HEK293 (cell line): ENCODE measurements at regions not wholly inside any gene's neighbourhood (a gene's known extent, or its start where the extent isn't known, plus 50 kb on each side); places are given as distances from the start of the nearest gene placed in this dataset.

ENCODE experiments used
- CTCF ChIA-PET: fragments of 350-600 bp; formaldehyde crosslinking; extraction: SDS; loops from one replicate; lab custom pipeline; 2021; ENCODE audit warnings: antibody characterized with exemption; lab: Yijun Ruan, JAX
- POLR2A ChIA-PET: fragments of 300-600 bp; formaldehyde crosslinking; extraction: SDS; loops from one replicate; lab custom pipeline; 2020; ENCODE audit warnings: antibody characterized with exemption, inconsistent platforms; lab: Yijun Ruan, JAX
- H3K27ac ChIP-seq: fragments of 200-500 bp; sonication (Bioruptor generic); 2 replicates; pipeline ENCODE4 v1.5.1; 2014; ENCODE audit warnings: low read depth, low read length, control low read depth, inconsistent platforms; ENCODE audit errors: extremely low read depth
- H3K36me3 ChIP-seq, 2 experiments: fragments of 200-500 bp in 1 of 2; sonication (Bioruptor generic) in 1 of 2; 1 replicate in 1 of 2; 2 replicates in 1 of 2; pipeline ENCODE4 v1.5.1; 2014 to 2017; ENCODE audit warnings: inconsistent platforms in 2 of 2, low read length in 2 of 2; ENCODE audit not compliant: control insufficient read depth in 2 of 2, insufficient read depth in 1 of 2
- H3K4me1 ChIP-seq: fragments of 200-500 bp; sonication (Bioruptor generic); 2 replicates; pipeline ENCODE4 v1.5.1; 2014; ENCODE audit warnings: mild to moderate bottlenecking, low read length, inconsistent platforms; ENCODE audit not compliant: control insufficient read depth, insufficient read depth
- H3K4me3 ChIP-seq: 2 replicates; pipeline ENCODE4 v1.5.1; 2011; ENCODE audit warnings: low read depth, mild to moderate bottlenecking, control low read depth, low read length, moderate library complexity
- H3K9me3 ChIP-seq: fragments of 200-500 bp; sonication (Bioruptor generic); 2 replicates; pipeline ENCODE4 v1.5.1; 2014; ENCODE audit warnings: low read depth, low read length, inconsistent platforms; ENCODE audit not compliant: control insufficient read depth, insufficient read depth
- KLF1 ChIP-seq: fragments of 450-650 bp; formaldehyde crosslinking; IDR thresholded peaks from 2 replicates; pipeline ENCODE4 v1.5.1; 2016; ENCODE audit warnings: missing biosample characterization, missing genetic modification characterization
- MYNN ChIP-seq: fragments of 450-650 bp; formaldehyde crosslinking; IDR thresholded peaks from 2 replicates; pipeline ENCODE4 v1.5.1; 2016; ENCODE audit warnings: missing biosample characterization, missing genetic modification characterization, borderline replicate concordance
- PRDM2 ChIP-seq: fragments of 450-650 bp; formaldehyde crosslinking; IDR thresholded peaks from 2 replicates; pipeline ENCODE4 v1.5.1; 2016; ENCODE audit warnings: missing biosample characterization, missing genetic modification characterization, borderline replicate concordance
- SP3 ChIP-seq: fragments of 450-650 bp; formaldehyde crosslinking; IDR thresholded peaks from 2 replicates; pipeline ENCODE4 v1.5.1; 2016; ENCODE audit warnings: missing biosample characterization, missing genetic modification characterization
- WT1 ChIP-seq: fragments of 450-650 bp; formaldehyde crosslinking; IDR thresholded peaks from 2 replicates; pipeline ENCODE4 v1.5.1; 2016; ENCODE audit warnings: missing biosample characterization, missing genetic modification characterization
- ZNF133 ChIP-seq: fragments of 450-650 bp; formaldehyde crosslinking; IDR thresholded peaks from 2 replicates; pipeline ENCODE4 v1.5.1; 2016; ENCODE audit warnings: missing biosample characterization, missing genetic modification characterization
- ZNF148 ChIP-seq: fragments of 450-650 bp; formaldehyde crosslinking; IDR thresholded peaks from 2 replicates; pipeline ENCODE4 v1.5.0; 2017; ENCODE audit warnings: missing biosample characterization, missing genetic modification characterization, borderline replicate concordance
- ZNF169 ChIP-seq: fragments of 450-650 bp; formaldehyde crosslinking; IDR thresholded peaks from 2 replicates; pipeline ENCODE4 v1.5.1; 2016; ENCODE audit warnings: missing biosample characterization, missing genetic modification characterization
- ZNF184 ChIP-seq: fragments of 450-650 bp; IDR thresholded peaks from 2 replicates; pipeline ENCODE4 v1.5.1; 2018; ENCODE audit warnings: missing biosample characterization, mild to moderate bottlenecking, missing genetic modification characterization
- ZNF341 ChIP-seq: fragments of 450-650 bp; formaldehyde crosslinking; IDR thresholded peaks from 2 replicates; pipeline ENCODE4; 2016; ENCODE audit warnings: low read depth, missing biosample characterization, missing genetic modification characterization
- ZNF394 ChIP-seq: fragments of 450-650 bp; formaldehyde crosslinking; IDR thresholded peaks from 2 replicates; pipeline ENCODE4 v1.5.1; 2016; ENCODE audit warnings: missing biosample characterization, missing genetic modification characterization, mild to moderate bottlenecking, moderate library complexity, borderline replicate concordance
- ZNF560 ChIP-seq: fragments of 450-650 bp; formaldehyde crosslinking; IDR thresholded peaks from 2 replicates; pipeline ENCODE4 v1.5.1; 2017; ENCODE audit warnings: missing biosample characterization, missing genetic modification characterization, borderline replicate concordance
- ZNF610 ChIP-seq: fragments of 450-650 bp; formaldehyde crosslinking; IDR thresholded peaks from 2 replicates; pipeline ENCODE4 v1.5.1; 2016; ENCODE audit warnings: missing biosample characterization, missing genetic modification characterization, borderline replicate concordance
- ZNF707 ChIP-seq: fragments of 450-650 bp; formaldehyde crosslinking; IDR thresholded peaks from 2 replicates; pipeline ENCODE4 v1.5.1; 2016; ENCODE audit warnings: missing biosample characterization, missing genetic modification characterization
- ZNF837 ChIP-seq: fragments of 450-650 bp; formaldehyde crosslinking; IDR thresholded peaks from 2 replicates; pipeline ENCODE4 v1.5.1; 2016; ENCODE audit warnings: missing biosample characterization, missing genetic modification characterization
- ZSCAN16 ChIP-seq: fragments of 450-650 bp; formaldehyde crosslinking; IDR thresholded peaks from 2 replicates; pipeline ENCODE4 v1.5.1; 2016; ENCODE audit warnings: missing biosample characterization, missing genetic modification characterization
- ZSCAN30 ChIP-seq: fragments of 450-650 bp; IDR thresholded peaks from 2 replicates; pipeline ENCODE4 v1.5.1; 2018; ENCODE audit warnings: missing biosample characterization, mild to moderate bottlenecking, missing genetic modification characterization, moderate library complexity
- TF ChIP-seq, protein P1 (sequence below): fragments of 450-650 bp; formaldehyde crosslinking; IDR thresholded peaks from 2 replicates; pipeline ENCODE4 v1.5.1; 2016; ENCODE audit warnings: missing biosample characterization, missing genetic modification characterization
- TF ChIP-seq, protein P2 (sequence below): fragments of 450-650 bp; formaldehyde crosslinking; IDR thresholded peaks from 2 replicates; pipeline ENCODE4 v1.5.1; 2016; ENCODE audit warnings: missing biosample characterization, missing genetic modification characterization
- TF ChIP-seq, protein P3 (sequence below): fragments of 450-650 bp; formaldehyde crosslinking; IDR thresholded peaks from 2 replicates; pipeline ENCODE4 v1.5.1; 2016; ENCODE audit warnings: missing biosample characterization, missing genetic modification characterization

DNA sequence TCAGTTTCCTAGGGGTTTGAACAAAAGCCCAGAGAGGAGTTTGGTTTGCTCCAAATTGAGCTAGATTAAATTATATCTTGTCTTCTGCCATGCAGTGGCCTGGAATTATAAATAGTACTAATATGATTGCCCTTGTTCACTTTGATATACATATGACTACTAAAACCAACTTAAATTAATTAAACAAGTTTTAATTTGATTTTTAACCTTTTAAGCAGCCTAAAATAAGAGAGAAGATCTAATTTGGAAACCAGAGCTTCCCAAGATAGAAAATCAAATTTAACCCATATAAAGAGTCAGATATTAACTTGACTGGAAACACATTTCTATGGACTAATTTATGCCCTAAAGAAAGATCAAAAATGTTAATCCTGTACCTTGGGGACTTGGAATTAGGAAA is 444.5 kb upstream of the SLC8A1 start:
- no peak overlapping the region for H3K4me3 ChIP-seq
- TF ChIP-seq KLF1 (tag by site-specific recombination) (no peak), ZSCAN16 (no peak), WT1 (tag by site-specific recombination) (no peak)
- TF ChIP-seq, all 188 proteins: peak for 0
- ChIA-PET CTCF (interaction anchor here (0.6 kb wide), 1 partner anchor 72 kb away, joined by 3 read pairs; no protein-coding TSS in a partner anchor), POLR2A (no interaction called here)
- Histone ChIP-seq H3K9me3 (no peaks in the 10 kb centered on the region), H3K27ac (no peak overlapping the region), H3K36me3 (no peaks in the 10 kb centered on the region), H3K4me1 (no peaks in the 10 kb centered on the region)

GRCh38 chr2:40914666-40915065 is 462.8 kb upstream of the SLC8A1 start:
- TF ChIP-seq ZNF148 (tag by site-specific recombination) (no peak), ZNF394 (tag by site-specific recombination) (no peak), ZNF169 (tag by site-specific recombination) (no peak), ZNF560 (tag by site-specific recombination) (no peak), ZNF837 (tag by site-specific recombination) (no peak), ZNF707 (tag by site-specific recombination) (no peak), MYNN (no peak), ZNF610 (tag by site-specific recombination) (no peak), ZNF133 (tag by site-specific recombination) (no peak), SP3 (tag by site-specific recombination) (no peak), ZNF341 (tag by site-specific recombination) (no peak), ZSCAN30 (tag by site-specific recombination) (no peak), PRDM2 (tag by site-specific recombination) (no peak), KLF1 (tag by site-specific recombination) (no peak), ZNF184 (tag by site-specific recombination) (no peak)
- TF ChIP-seq, protein P1, sequence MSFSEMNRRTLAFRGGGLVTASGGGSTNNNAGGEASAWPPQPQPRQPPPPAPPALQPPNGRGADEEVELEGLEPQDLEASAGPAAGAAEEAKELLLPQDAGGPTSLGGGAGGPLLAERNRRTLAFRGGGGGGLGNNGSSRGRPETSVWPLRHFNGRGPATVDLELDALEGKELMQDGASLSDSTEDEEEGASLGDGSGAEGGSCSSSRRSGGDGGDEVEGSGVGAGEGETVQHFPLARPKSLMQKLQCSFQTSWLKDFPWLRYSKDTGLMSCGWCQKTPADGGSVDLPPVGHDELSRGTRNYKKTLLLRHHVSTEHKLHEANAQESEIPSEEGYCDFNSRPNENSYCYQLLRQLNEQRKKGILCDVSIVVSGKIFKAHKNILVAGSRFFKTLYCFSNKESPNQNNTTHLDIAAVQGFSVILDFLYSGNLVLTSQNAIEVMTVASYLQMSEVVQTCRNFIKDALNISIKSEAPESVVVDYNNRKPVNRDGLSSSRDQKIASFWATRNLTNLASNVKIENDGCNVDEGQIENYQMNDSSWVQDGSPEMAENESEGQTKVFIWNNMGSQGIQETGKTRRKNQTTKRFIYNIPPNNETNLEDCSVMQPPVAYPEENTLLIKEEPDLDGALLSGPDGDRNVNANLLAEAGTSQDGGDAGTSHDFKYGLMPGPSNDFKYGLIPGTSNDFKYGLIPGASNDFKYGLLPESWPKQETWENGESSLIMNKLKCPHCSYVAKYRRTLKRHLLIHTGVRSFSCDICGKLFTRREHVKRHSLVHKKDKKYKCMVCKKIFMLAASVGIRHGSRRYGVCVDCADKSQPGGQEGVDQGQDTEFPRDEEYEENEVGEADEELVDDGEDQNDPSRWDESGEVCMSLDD (tag by site-specific recombination): no peak
- TF ChIP-seq, protein P2, sequence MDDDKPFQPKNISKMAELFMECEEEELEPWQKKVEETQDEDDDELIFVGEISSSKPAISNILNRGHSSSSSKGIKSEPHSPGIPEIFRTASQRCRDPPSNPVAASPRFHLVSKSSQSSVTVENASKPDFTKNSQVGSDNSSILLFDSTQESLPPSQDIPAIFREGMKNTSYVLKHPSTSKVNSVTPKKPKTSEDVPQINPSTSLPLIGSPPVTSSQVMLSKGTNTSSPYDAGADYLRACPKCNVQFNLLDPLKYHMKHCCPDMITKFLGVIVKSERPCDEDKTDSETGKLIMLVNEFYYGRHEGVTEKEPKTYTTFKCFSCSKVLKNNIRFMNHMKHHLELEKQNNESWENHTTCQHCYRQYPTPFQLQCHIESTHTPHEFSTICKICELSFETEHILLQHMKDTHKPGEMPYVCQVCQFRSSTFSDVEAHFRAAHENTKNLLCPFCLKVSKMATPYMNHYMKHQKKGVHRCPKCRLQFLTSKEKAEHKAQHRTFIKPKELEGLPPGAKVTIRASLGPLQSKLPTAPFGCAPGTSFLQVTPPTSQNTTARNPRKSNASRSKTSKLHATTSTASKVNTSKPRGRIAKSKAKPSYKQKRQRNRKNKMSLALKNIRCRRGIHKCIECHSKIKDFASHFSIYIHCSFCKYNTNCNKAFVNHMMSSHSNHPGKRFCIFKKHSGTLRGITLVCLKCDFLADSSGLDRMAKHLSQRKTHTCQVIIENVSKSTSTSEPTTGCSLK (tag by site-specific recombination): no peak
- TF ChIP-seq, protein P3, sequence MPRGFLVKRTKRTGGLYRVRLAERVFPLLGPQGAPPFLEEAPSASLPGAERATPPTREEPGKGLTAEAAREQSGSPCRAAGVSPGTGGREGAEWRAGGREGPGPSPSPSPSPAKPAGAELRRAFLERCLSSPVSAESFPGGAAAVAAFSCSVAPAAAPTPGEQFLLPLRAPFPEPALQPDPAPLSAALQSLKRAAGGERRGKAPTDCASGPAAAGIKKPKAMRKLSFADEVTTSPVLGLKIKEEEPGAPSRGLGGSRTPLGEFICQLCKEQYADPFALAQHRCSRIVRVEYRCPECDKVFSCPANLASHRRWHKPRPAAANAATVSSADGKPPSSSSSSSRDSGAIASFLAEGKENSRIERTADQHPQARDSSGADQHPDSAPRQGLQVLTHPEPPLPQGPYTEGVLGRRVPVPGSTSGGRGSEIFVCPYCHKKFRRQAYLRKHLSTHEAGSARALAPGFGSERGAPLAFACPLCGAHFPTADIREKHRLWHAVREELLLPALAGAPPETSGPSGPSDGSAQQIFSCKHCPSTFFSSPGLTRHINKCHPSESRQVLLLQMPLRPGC (tag by site-specific recombination): no peak
- POLR2A ChIA-PET: no interaction called here
- no peaks in the 10 kb centered on the region for H3K9me3 ChIP-seq
- CTCF ChIA-PET: no interaction called here
- H3K4me1 ChIP-seq: no peaks in the 10 kb centered on the region
- no peak overlapping the region for H3K4me3 ChIP-seq
- H3K36me3 ChIP-seq: no peaks in the 10 kb centered on the region
- H3K27ac ChIP-seq: no peak overlapping the region
